ENCODE measurements at regions not wholly inside any gene's neighbourhood (a gene's known extent, or its start where the extent isn't known, plus 50 kb on each side); places are given as distances from the start of the nearest gene placed in this dataset.

- TF ChIP-seq CTCF (IDR thresholded peaks at IDR 0.05) (no peak), SMC3 (IDR thresholded peaks at IDR 0.05) (no peak), MYC (IDR thresholded peaks at IDR 0.05; ENCODE audit: borderline replicate concordance, low read length) (no peak), NR3C1 (IDR thresholded peaks at IDR 0.05) (no peak), CEBPB (IDR thresholded peaks at IDR 0.05) (no peak), REST (IDR thresholded peaks at IDR 0.05) (no peak), RCOR1 (IDR thresholded peaks at IDR 0.05; ENCODE audit: low read depth, low read length) (no peak), MAX (IDR thresholded peaks at IDR 0.05) (no peak), POLR2A (IDR thresholded peaks at IDR 0.05; ENCODE audit: low read length) (no peak), NPAS2 (CRISPR knock-in tag; IDR thresholded peaks at IDR 0.05; ENCODE audit: borderline replicate concordance) (no peak), BCL3 (IDR thresholded peaks at IDR 0.05) (no peak)
- TF ChIP-seq, protein P1, sequence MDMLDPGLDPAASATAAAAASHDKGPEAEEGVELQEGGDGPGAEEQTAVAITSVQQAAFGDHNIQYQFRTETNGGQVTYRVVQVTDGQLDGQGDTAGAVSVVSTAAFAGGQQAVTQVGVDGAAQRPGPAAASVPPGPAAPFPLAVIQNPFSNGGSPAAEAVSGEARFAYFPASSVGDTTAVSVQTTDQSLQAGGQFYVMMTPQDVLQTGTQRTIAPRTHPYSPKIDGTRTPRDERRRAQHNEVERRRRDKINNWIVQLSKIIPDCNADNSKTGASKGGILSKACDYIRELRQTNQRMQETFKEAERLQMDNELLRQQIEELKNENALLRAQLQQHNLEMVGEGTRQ (IDR thresholded peaks at IDR 0.05), result no peak
These were observed 607.2 kb upstream of the KCND2 start for GRCh38 chr7:119665796-119666195.
